ENCODE measurements at regions not wholly inside any gene's neighbourhood (a gene's known extent, or its start where the extent isn't known, plus 50 kb on each side); places are given as distances from the start of the nearest gene placed in this dataset.

DNA sequence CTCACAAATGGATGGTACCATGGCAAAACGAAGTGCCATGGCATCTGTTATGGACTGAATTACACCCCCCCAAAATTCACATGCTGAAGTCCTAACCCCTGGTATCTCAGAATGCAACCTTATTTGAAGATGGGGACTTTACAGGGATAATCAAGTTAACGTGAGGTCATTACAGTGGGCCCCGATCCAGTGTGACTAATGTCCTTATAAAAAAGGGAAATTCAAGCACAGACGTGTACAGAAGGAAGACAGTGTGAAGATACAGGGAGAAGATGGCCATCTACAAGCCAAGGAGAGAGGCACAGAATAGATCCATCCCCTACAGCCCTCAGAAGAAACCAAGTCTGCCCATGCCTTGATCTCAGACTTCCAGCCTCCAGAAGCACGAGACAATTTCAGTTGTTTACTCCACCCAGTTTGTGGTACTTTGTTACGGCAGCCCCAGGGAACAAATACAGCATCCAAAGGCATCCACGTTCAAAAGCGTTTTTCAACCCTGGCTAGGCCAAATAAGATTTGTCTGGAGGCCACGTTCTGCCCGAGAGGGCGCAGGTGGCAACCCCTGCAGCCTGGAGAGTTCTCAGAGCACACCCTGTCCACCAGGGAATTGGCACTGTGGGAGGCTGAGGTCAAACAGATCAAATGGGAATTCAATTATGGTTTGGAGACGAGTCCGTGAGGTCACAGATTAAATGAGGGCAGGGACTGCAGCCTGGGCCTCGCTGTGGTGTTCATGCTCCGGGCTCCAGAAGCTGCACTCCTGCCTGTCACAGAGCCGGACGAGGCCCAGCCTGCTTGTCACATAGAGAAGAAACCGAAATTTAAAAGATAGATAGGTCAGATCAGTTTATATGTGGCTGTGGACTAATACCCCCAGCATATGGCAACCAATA, 494.8 kb downstream of the SHQ1 start:
- Histone ChIP-seq H3K18ac (ENCODE audit: low read depth, low read length) (no peak overlapping the region), H4K5ac (ENCODE audit: low read depth, low read length) (no peak overlapping the region), H2BK15ac (ENCODE audit: low read depth, low read length) (no peak overlapping the region), H3K56ac (ENCODE audit: extremely low read depth, insufficient read depth, low read length) (no peak overlapping the region), H3K14ac (replicated peaks; ENCODE audit: low read depth, low read length) (no peak overlapping the region), H3K4ac (ENCODE audit: low read depth, low read length) (no peak overlapping the region), H3K27ac (ENCODE audit: insufficient read depth, low read length) (no peak overlapping the region), H3K4me1 (ENCODE audit: control insufficient read depth, insufficient read depth, low read length) (no peaks in the 10 kb centered on the region), H3K9ac (ENCODE audit: low read depth, low read length) (no peak overlapping the region), H2BK120ac (ENCODE audit: low read depth, low read length) (no peak overlapping the region), H3K9me1 (ENCODE audit: insufficient read depth, low read length) (no peaks in the 10 kb centered on the region; the same call in 1 of the 2 replicates), H3K36me3 (ENCODE audit: control insufficient read depth, insufficient read depth, low read length) (no peaks in the 10 kb centered on the region), H3K4me3 (ENCODE audit: insufficient read depth, low read depth, low read length) (no peak overlapping the region), H3K27me3 (ENCODE audit: control insufficient read depth, insufficient read depth, low read length) (peaks cover 11% of the 10 kb centered on the region), H3K4me2 (ENCODE audit: low read depth, low read length) (no peak overlapping the region), H3K9me3 (ENCODE audit: control insufficient read depth, insufficient read depth, low read length) (no peaks in the 10 kb centered on the region), H4K8ac (ENCODE audit: low read depth in 2 of 2, low read length in 2 of 2) (no peak overlapping the region), H2AFZ (replicated peaks; ENCODE audit: low read length, poor library complexity) (no peak overlapping the region), H3K23ac (ENCODE audit: low read depth, low read length) (no peak overlapping the region), H2AK9ac (replicated peaks; ENCODE audit: low read depth, low read length, poor library complexity) (no peak overlapping the region), H4K20me1 (ENCODE audit: insufficient read depth, low read length) (no peaks in the 10 kb centered on the region; the same call in 1 of the 2 replicates), H3K79me1 (ENCODE audit: low read depth in 1 of 2, low read length in 2 of 2) (no peaks in the 10 kb centered on the region), H2BK5ac (ENCODE audit: low read depth, low read length, poor library complexity, severe bottlenecking) (no peak overlapping the region), H4K91ac (ENCODE audit: insufficient read depth, low read depth, low read length) (no peak overlapping the region), H2BK20ac (ENCODE audit: low read depth, low read length) (no peak overlapping the region), H2AK5ac (ENCODE audit: low read depth, low read length) (no peak overlapping the region)
- no peak for TF ChIP-seq MAFK (IDR thresholded peaks at IDR 0.05; ENCODE audit: low read depth, low read length)
- TF ChIP-seq NFE2L2 (IDR thresholded peaks at IDR 0.05; ENCODE audit: low read depth, low read length): no peak
- TF ChIP-seq FOS (IDR thresholded peaks at IDR 0.05; ENCODE audit: low read depth, low read length): no peak
- TF ChIP-seq POLR2A (IDR thresholded peaks at IDR 0.05; ENCODE audit: low read depth, low read length): no peak
- TF ChIP-seq MXI1 (IDR thresholded peaks at IDR 0.05; ENCODE audit: borderline replicate concordance, low read depth, low read length): no peak
- no peak for TF ChIP-seq BHLHE40 (IDR thresholded peaks at IDR 0.05; ENCODE audit: low read depth, low read length)
- TF ChIP-seq, protein P1, sequence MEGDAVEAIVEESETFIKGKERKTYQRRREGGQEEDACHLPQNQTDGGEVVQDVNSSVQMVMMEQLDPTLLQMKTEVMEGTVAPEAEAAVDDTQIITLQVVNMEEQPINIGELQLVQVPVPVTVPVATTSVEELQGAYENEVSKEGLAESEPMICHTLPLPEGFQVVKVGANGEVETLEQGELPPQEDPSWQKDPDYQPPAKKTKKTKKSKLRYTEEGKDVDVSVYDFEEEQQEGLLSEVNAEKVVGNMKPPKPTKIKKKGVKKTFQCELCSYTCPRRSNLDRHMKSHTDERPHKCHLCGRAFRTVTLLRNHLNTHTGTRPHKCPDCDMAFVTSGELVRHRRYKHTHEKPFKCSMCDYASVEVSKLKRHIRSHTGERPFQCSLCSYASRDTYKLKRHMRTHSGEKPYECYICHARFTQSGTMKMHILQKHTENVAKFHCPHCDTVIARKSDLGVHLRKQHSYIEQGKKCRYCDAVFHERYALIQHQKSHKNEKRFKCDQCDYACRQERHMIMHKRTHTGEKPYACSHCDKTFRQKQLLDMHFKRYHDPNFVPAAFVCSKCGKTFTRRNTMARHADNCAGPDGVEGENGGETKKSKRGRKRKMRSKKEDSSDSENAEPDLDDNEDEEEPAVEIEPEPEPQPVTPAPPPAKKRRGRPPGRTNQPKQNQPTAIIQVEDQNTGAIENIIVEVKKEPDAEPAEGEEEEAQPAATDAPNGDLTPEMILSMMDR (conservative IDR thresholded peaks at IDR 0.05; ENCODE audit: low read depth, low read length): no peak
- TF ChIP-seq RAD21 (IDR thresholded peaks at IDR 0.05; ENCODE audit: low read length): no peak
- TF ChIP-seq RFX5 (IDR thresholded peaks at IDR 0.05; ENCODE audit: low read depth, low read length): no peak
- no peak for TF ChIP-seq CHD1 (IDR thresholded peaks at IDR 0.05; ENCODE audit: low read depth, low read length)
- no peak for TF ChIP-seq CEBPB (IDR thresholded peaks at IDR 0.05; ENCODE audit: low read depth, low read length)
- intact Hi-C loops (cut with micrococcal nuclease) (no loop called here), dilution Hi-C loops (cut with HindIII; ENCODE audit: low sequenced_read_pairs, unreplicated experiment) (no loop called here), in situ Hi-C loops (cut with MboI; ENCODE audit: low sequenced_read_pairs) (no loop called here)
- ChIA-PET CTCF (no interaction called here), POLR2A (ENCODE audit: unreplicated experiment) (no interaction called here)
- DNase-seq: peak; percentile 8
- no peak for ATAC-seq (ENCODE audit: low read depth)
- no TSS peak for BruUV-seq (replicated peaks)
- WGBS, 2 experiments (ENCODE audit: extremely low coverage in 2 of 2, insufficient read length in 1 of 2): 81% methylated on average over 5 of the region's 18 CpGs; no CpG with 5 or more reads in 1 of the 2 experiments

All from IMR-90 (cell line).